GM23338 (cell line): ENCODE measurements at regions not wholly inside any gene's neighbourhood (a gene's known extent, or its start where the extent isn't known, plus 50 kb on each side); places are given as distances from the start of the nearest gene placed in this dataset.
"Not testable (repeated sequence)": the region's sequence is repeated elsewhere in the genome, so short reads cannot be mapped to it uniquely, and the experiment has no call there.

Experiments
- ATAC-seq: fragments of 200-7000 bp; cut with Tn5 transposase; 3 replicates; pipeline ENCODE4 v1.9.1; 2020
- DNase-seq: peaks from one replicate; pipeline ENCODE4 v3.0.0-alpha.2; 2015; ENCODE audit warnings: low spot score
- H2AFZ ChIP-seq: fragments of 200-600 bp; sonication (generic); 2 replicates; pipeline ENCODE4 v1.8.0; 2016; ENCODE audit warnings: antibody characterized with exemption, mild to moderate bottlenecking, moderate library complexity
- H3F3A ChIP-seq: fragments of 200-600 bp; sonication (generic); replicated peaks from 2 replicates; pipeline ENCODE4 v1.8.0; 2017; ENCODE audit warnings: antibody characterized with exemption, mixed run types, low read depth
- H3K27ac ChIP-seq: fragments of 200-600 bp; sonication (generic); 2 replicates; pipeline ENCODE4 v1.6.1; 2016; ENCODE audit warnings: low read depth
- H3K27me3 ChIP-seq: fragments of 200-600 bp; sonication (generic); 2 replicates; pipeline ENCODE4 v1.8.0; 2016; ENCODE audit warnings: mild to moderate bottlenecking, mixed run types, moderate library complexity; ENCODE audit not compliant: insufficient read depth
- H3K36me3 ChIP-seq: fragments of 200-600 bp; sonication (generic); 2 replicates; pipeline ENCODE4 v1.8.0; 2016; ENCODE audit warnings: mild to moderate bottlenecking; ENCODE audit not compliant: insufficient read depth
- H3K4me1 ChIP-seq: fragments of 200-600 bp; sonication (generic); 2 replicates; pipeline ENCODE4 v1.8.0; 2016; ENCODE audit warnings: mild to moderate bottlenecking, moderate library complexity; ENCODE audit not compliant: insufficient read depth
- H3K4me2 ChIP-seq: fragments of 200-600 bp; sonication (generic); 2 replicates; pipeline ENCODE4 v1.7.1; 2017; ENCODE audit warnings: mixed run types
- H3K4me3 ChIP-seq: fragments of 200-600 bp; sonication (generic); 2 replicates; pipeline ENCODE4 v1.6.1; 2016; ENCODE audit warnings: mixed run types
- H3K79me2 ChIP-seq: fragments of 200-600 bp; sonication (generic); replicated peaks from 2 replicates; pipeline ENCODE4 v1.8.0; 2017; ENCODE audit warnings: mild to moderate bottlenecking; ENCODE audit not compliant: insufficient read depth
- H3K9me2 ChIP-seq: fragments of 200-600 bp; sonication (generic); 2 replicates; pipeline ENCODE4 v1.8.0; 2017; ENCODE audit not compliant: insufficient read depth
- H4K20me1 ChIP-seq: fragments of 200-600 bp; sonication (generic); replicated peaks from 2 replicates; pipeline ENCODE4 v1.8.0; 2017; ENCODE audit warnings: mild to moderate bottlenecking; ENCODE audit not compliant: insufficient read depth
- H3K27ac Mint-ChIP-seq: 2 replicates; pipeline ENCODE4 v1.8.0; 2020; ENCODE audit warnings: inconsistent platforms, mild to moderate bottlenecking, moderate library complexity, mixed read lengths
- H3K27me3 Mint-ChIP-seq: 3 replicates; pipeline ENCODE4 v1.8.0; 2022; ENCODE audit warnings: low read depth, mild to moderate bottlenecking, moderate library complexity, mixed read lengths, inconsistent platforms; ENCODE audit not compliant: insufficient read depth, poor library complexity
- H3K36me3 Mint-ChIP-seq: 3 replicates; pipeline ENCODE4 v1.8.0; 2021; ENCODE audit warnings: low read depth, mild to moderate bottlenecking, inconsistent platforms, moderate library complexity, mixed read lengths
- H3K4me1 Mint-ChIP-seq: 3 replicates; pipeline ENCODE4 v1.8.0; 2020; ENCODE audit warnings: mild to moderate bottlenecking, inconsistent platforms, mixed read lengths
- H3K4me3 Mint-ChIP-seq: 3 replicates; pipeline ENCODE4 v1.8.0; 2021; ENCODE audit warnings: moderate library complexity, mild to moderate bottlenecking, inconsistent platforms, mixed read lengths
- H3K9me3 Mint-ChIP-seq: 3 replicates; pipeline ENCODE4 v1.8.0; 2020; ENCODE audit warnings: moderate library complexity, mild to moderate bottlenecking, inconsistent platforms, mixed read lengths
- CREB1 ChIP-seq: fragments of 250-450 bp; sonication (Bioruptor Pico); IDR thresholded peaks from 2 replicates; pipeline ENCODE4 v1.5.0; 2020; ENCODE audit warnings: low read depth, mild to moderate bottlenecking, moderate library complexity
- ETS1 ChIP-seq: IDR thresholded peaks from 2 replicates; pipeline ENCODE4 v1.6.1; 2016; ENCODE audit warnings: antibody characterized with exemption
- EZH2 ChIP-seq: fragments of 200-600 bp; sonication (generic); IDR thresholded peaks from one replicate; pipeline ENCODE4 v1.8.0; 2017; ENCODE audit warnings: antibody characterized with exemption, mild to moderate bottlenecking, low read depth; ENCODE audit not compliant: unreplicated experiment
- EZH2phosphoT487 ChIP-seq: fragments of 200-600 bp; sonication (generic); IDR thresholded peaks from one replicate; pipeline ENCODE4 v1.8.1; 2018; ENCODE audit warnings: antibody characterized with exemption; ENCODE audit not compliant: unreplicated experiment
- JUNB ChIP-seq: IDR thresholded peaks from one replicate; pipeline ENCODE4 v1.6.1; 2016; ENCODE audit warnings: antibody characterized with exemption; ENCODE audit not compliant: unreplicated experiment
- NANOG ChIP-seq: IDR thresholded peaks from 2 replicates; pipeline ENCODE4 v1.6.1; 2016; ENCODE audit warnings: antibody characterized with exemption, borderline replicate concordance
- POLR2AphosphoS5 ChIP-seq: IDR thresholded peaks from 2 replicates; pipeline ENCODE4 v1.6.1; 2016; ENCODE audit warnings: antibody characterized with exemption, low read depth
- STAT1 ChIP-seq: IDR thresholded peaks from one replicate; pipeline ENCODE4 v1.6.1; 2016; ENCODE audit warnings: antibody characterized with exemption; ENCODE audit not compliant: unreplicated experiment
- ZNF331 ChIP-seq: fragments of 250-450 bp; sonication (Bioruptor Pico); IDR thresholded peaks from 2 replicates; pipeline ENCODE4 v1.5.0; 2020; ENCODE audit warnings: low read depth, mild to moderate bottlenecking, moderate library complexity
- ZNF462 ChIP-seq: fragments of 250-450 bp; sonication (Bioruptor Pico); IDR thresholded peaks from 2 replicates; pipeline ENCODE4 v1.5.0; 2020; ENCODE audit warnings: mild to moderate bottlenecking, moderate library complexity
- TF ChIP-seq, protein P1 (sequence below), 2 experiments: fragments of 200-600 bp in 1 of 2; sonication (generic) in 1 of 2; conservative IDR thresholded peaks; 2 replicates each; pipeline versions ENCODE4 v1.5.1 to v1.6.1; 2016 to 2017; ENCODE audit warnings: antibody characterized with exemption in 2 of 2, low read depth in 2 of 2, mild to moderate bottlenecking in 2 of 2, moderate library complexity in 1 of 2

DNA sequence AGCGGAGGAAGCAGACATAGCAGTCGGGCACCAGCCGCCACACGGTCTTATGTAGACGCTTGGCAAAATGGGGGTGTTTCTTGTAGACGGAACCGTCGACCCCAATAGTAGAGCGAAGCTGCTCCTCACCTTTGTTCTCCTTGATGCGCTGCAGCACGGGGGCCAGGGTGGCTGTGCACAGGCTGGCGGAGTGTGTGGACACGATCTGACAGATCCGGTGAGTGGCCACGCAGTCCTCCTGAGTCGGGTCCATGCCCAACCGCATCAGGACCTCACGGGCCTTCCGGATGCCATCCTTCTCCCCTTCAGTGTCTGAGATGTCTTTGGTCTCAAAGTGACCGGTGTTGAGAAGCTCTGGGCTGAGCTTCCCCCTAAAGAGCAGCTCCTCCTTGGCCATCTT is 153.0 kb downstream of the TENT5D start:
- Mint-ChIP-seq H3K36me3 (peaks cover 6% of the 10 kb centered on the region; the same call in 1 of the 3 replicates), H3K27ac (no peak overlapping the region), H3K4me3 (no peak overlapping the region), H3K4me1 (peaks cover 3% of the 10 kb centered on the region; the same call in 1 of the 3 replicates), H3K27me3 (peaks cover 3% of the 10 kb centered on the region), H3K9me3 (peaks cover 16% of the 10 kb centered on the region)
- Histone ChIP-seq H3K9me2 (no peaks in the 10 kb centered on the region), H3K4me1 (no peaks in the 10 kb centered on the region), H3K4me3 (no peak overlapping the region), H4K20me1 (no peaks in the 10 kb centered on the region), H3K79me2 (no peaks in the 10 kb centered on the region), H3K36me3 (no peaks in the 10 kb centered on the region), H3K27me3 (no peaks in the 10 kb centered on the region), H3K4me2 (no peak overlapping the region), H3F3A (no peaks in the 10 kb centered on the region), H2AFZ (no peak overlapping the region), H3K27ac (no peak overlapping the region)
- DNase-seq (no peak), ATAC-seq (no peak)
- TF ChIP-seq ETS1 (no peak), STAT1 (no peak), EZH2phosphoT487 (no peak), NANOG (no peak), CREB1 (CRISPR knock-in tag) (no peak), POLR2AphosphoS5 (no peak), EZH2 (no peak), JUNB (no peak), ZNF462 (CRISPR knock-in tag) (no peak), ZNF331 (CRISPR knock-in tag) (no peak)
- TF ChIP-seq, protein P1, sequence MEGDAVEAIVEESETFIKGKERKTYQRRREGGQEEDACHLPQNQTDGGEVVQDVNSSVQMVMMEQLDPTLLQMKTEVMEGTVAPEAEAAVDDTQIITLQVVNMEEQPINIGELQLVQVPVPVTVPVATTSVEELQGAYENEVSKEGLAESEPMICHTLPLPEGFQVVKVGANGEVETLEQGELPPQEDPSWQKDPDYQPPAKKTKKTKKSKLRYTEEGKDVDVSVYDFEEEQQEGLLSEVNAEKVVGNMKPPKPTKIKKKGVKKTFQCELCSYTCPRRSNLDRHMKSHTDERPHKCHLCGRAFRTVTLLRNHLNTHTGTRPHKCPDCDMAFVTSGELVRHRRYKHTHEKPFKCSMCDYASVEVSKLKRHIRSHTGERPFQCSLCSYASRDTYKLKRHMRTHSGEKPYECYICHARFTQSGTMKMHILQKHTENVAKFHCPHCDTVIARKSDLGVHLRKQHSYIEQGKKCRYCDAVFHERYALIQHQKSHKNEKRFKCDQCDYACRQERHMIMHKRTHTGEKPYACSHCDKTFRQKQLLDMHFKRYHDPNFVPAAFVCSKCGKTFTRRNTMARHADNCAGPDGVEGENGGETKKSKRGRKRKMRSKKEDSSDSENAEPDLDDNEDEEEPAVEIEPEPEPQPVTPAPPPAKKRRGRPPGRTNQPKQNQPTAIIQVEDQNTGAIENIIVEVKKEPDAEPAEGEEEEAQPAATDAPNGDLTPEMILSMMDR (conservative IDR thresholded peaks at IDR 0.05; ENCODE audit: low read depth in 2 of 2) = no peak

- not testable (repeated sequence) for H2AFZ ChIP-seq, H3K4me1 Mint-ChIP-seq, H3K27ac ChIP-seq, H3K27me3 Mint-ChIP-seq, H3K9me2 ChIP-seq, H3K36me3 ChIP-seq, H3K27ac Mint-ChIP-seq, H3K4me3 ChIP-seq, H4K20me1 ChIP-seq, H3K4me1 ChIP-seq, ATAC-seq, H3K4me3 Mint-ChIP-seq, H3K79me2 ChIP-seq, H3K27me3 ChIP-seq, H3K36me3 Mint-ChIP-seq, H3F3A ChIP-seq, DNase-seq, H3K4me2 ChIP-seq
- peaks cover 16% of the 10 kb centered on the region for H3K9me3 Mint-ChIP-seq
Observed at GRCh38 chrX:80574486-80575086, 154.3 kb downstream of the TENT5D start.
